ENCODE measurements at regions not wholly inside any gene's neighbourhood (a gene's known extent, or its start where the extent isn't known, plus 50 kb on each side); places are given as distances from the start of the nearest gene placed in this dataset.

- peaks cover 3 to 15% (median 6%) of the 10 kb centered on the region in 7 donors for H3K9me3 Mint-ChIP-seq
- Histone ChIP-seq H2AFZ (ENCODE audit: insufficient read depth, low read depth, low read length, poor library complexity, severe bottlenecking) (no peak overlapping the region), H4K20me1 (ENCODE audit: insufficient read depth, low read length) (no peaks in the 10 kb centered on the region), H3K4me2 (replicated peaks; ENCODE audit: extremely low read depth, low read length, poor library complexity, severe bottlenecking) (no peak overlapping the region), H3K27me3 (ENCODE audit: control insufficient read depth in 2 of 2, insufficient read depth in 2 of 2, low read length in 2 of 2) (no peaks in the 10 kb centered on the region), H3K9ac (ENCODE audit: insufficient read depth, low read length, poor library complexity, severe bottlenecking) (no peak overlapping the region), H3K79me2 (ENCODE audit: insufficient read depth, low read length) (no peaks in the 10 kb centered on the region), H3K4me1 (ENCODE audit: control insufficient read depth in 1 of 2, insufficient read depth in 2 of 2, low read length in 2 of 2) (no peaks in the 10 kb centered on the region), H3K9me3 (replicated peaks in 1 of 2; ENCODE audit: control insufficient read depth in 1 of 2, insufficient read depth in 1 of 2, low read length in 2 of 2) (peaks cover 14 to 15% of the 10 kb centered on the region in 2 donors), H3K4me3 (replicated peaks in 1 of 3; ENCODE audit: low read depth in 2 of 3, low read length in 3 of 3) (no peak overlapping the region), H3K36me3 (replicated peaks in 1 of 2; ENCODE audit: control insufficient read depth in 1 of 2, insufficient read depth in 2 of 2, low read length in 2 of 2) (no peaks in the 10 kb centered on the region), H3K27ac (ENCODE audit: low read depth in 1 of 2, low read length in 2 of 2) (no peak overlapping the region)
- TF ChIP-seq, protein P1, sequence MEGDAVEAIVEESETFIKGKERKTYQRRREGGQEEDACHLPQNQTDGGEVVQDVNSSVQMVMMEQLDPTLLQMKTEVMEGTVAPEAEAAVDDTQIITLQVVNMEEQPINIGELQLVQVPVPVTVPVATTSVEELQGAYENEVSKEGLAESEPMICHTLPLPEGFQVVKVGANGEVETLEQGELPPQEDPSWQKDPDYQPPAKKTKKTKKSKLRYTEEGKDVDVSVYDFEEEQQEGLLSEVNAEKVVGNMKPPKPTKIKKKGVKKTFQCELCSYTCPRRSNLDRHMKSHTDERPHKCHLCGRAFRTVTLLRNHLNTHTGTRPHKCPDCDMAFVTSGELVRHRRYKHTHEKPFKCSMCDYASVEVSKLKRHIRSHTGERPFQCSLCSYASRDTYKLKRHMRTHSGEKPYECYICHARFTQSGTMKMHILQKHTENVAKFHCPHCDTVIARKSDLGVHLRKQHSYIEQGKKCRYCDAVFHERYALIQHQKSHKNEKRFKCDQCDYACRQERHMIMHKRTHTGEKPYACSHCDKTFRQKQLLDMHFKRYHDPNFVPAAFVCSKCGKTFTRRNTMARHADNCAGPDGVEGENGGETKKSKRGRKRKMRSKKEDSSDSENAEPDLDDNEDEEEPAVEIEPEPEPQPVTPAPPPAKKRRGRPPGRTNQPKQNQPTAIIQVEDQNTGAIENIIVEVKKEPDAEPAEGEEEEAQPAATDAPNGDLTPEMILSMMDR (IDR thresholded peaks at IDR 0.05) = no peak
- H3K36me3 Mint-ChIP-seq = no peaks in the 10 kb centered on the region
- DNase-seq = no peak
- H3K4me3 Mint-ChIP-seq = no peak overlapping the region
- H3K27ac Mint-ChIP-seq = no peak overlapping the region
- WGBS (ENCODE audit: insufficient coverage) = 90% methylated on average over 3 of the region's 3 CpGs
- intact Hi-C loops (cut with micrococcal nuclease) = no loop called here
- no peaks in the 10 kb centered on the region for H3K4me1 Mint-ChIP-seq
- H3K27me3 Mint-ChIP-seq (ENCODE audit: low read depth in 3 of 3) = no peaks in the 10 kb centered on the region
These were observed 135.4 kb upstream of the KIF2B start for GRCh38 chr17:53687324-53687723.

- no peak overlapping the region for H3K4me3 ChIP-seq (replicated peaks in 1 of 3; ENCODE audit: low read depth in 2 of 3, low read length in 3 of 3)
- H4K20me1 ChIP-seq (ENCODE audit: insufficient read depth, low read length) = no peaks in the 10 kb centered on the region
- Mint-ChIP-seq H3K4me1 (no peaks in the 10 kb centered on the region), H3K9me3 (peaks cover 0 to 10% (median 4%) of the 10 kb centered on the region in 7 donors), H3K4me3 (no peak overlapping the region), H3K27ac (no peak overlapping the region), H3K36me3 (no peaks in the 10 kb centered on the region), H3K27me3 (ENCODE audit: low read depth in 3 of 3) (no peaks in the 10 kb centered on the region)
- no CpG with 5 or more reads among the region's 1 CpG for WGBS (ENCODE audit: insufficient coverage)
- H3K27ac ChIP-seq (ENCODE audit: low read depth in 1 of 2, low read length in 2 of 2) = no peak overlapping the region
- no peak overlapping the region for H2AFZ ChIP-seq (ENCODE audit: insufficient read depth, low read depth, low read length, poor library complexity, severe bottlenecking)
- no peak for DNase-seq
- intact Hi-C loops (cut with micrococcal nuclease) = no loop called here
- H3K36me3 ChIP-seq (replicated peaks in 1 of 2; ENCODE audit: control insufficient read depth in 1 of 2, insufficient read depth in 2 of 2, low read length in 2 of 2) = no peaks in the 10 kb centered on the region
- TF ChIP-seq, protein P1 (IDR thresholded peaks at IDR 0.05) = no peak
- H3K4me1 ChIP-seq (ENCODE audit: control insufficient read depth in 1 of 2, insufficient read depth in 2 of 2, low read length in 2 of 2) = no peaks in the 10 kb centered on the region
- H3K79me2 ChIP-seq (ENCODE audit: insufficient read depth, low read length) = no peaks in the 10 kb centered on the region
- H3K9ac ChIP-seq (ENCODE audit: insufficient read depth, low read length, poor library complexity, severe bottlenecking) = no peak overlapping the region
- no peak overlapping the region for H3K4me2 ChIP-seq (replicated peaks; ENCODE audit: extremely low read depth, low read length, poor library complexity, severe bottlenecking)
- no peaks in the 10 kb centered on the region for H3K27me3 ChIP-seq (ENCODE audit: control insufficient read depth in 2 of 2, insufficient read depth in 2 of 2, low read length in 2 of 2)
- peaks cover 0 to 4% of the 10 kb centered on the region in 2 donors for H3K9me3 ChIP-seq (replicated peaks in 1 of 2; ENCODE audit: control insufficient read depth in 1 of 2, insufficient read depth in 1 of 2, low read length in 2 of 2)
These were observed 142.0 kb upstream of the KIF2B start for GRCh38 chr17:53680745-53681144.
